ENCODE measurements at regions not wholly inside any gene's neighbourhood (a gene's known extent, or its start where the extent isn't known, plus 50 kb on each side); places are given as distances from the start of the nearest gene placed in this dataset.
"Not testable (repeated sequence)": the region's sequence is repeated elsewhere in the genome, so short reads cannot be mapped to it uniquely, and the experiment has no call there.

DNA sequence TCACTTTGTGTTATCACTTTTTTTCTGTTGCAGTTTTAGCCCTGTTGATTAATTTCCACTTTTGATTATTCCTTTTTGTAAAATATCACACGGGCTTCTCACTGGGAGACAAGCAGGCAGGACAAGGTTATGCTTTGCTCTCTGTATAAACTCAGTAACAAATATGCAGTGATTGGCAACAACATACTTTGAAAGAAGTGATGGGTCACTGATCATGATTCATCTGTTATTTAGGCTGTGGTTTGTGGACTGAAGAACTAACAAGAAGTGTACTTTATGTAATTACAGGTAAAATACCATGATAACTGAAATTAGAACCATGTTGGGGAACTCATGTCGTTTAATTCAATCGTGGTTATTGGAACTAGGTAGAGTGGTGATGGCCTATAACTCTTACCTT, 62.1 kb upstream of the ABI1 start:
- not testable (repeated sequence) for H3K4me1 ChIP-seq (ENCODE audit: insufficient read depth, low read length); H3K9me3 ChIP-seq (ENCODE audit: insufficient read depth, low read depth, low read length); H3K4me3 ChIP-seq (ENCODE audit: low read length); H3K27ac ChIP-seq (ENCODE audit: low read length); H3K9ac ChIP-seq (ENCODE audit: low read depth, low read length); H3K36me3 ChIP-seq (ENCODE audit: insufficient read depth, low read depth, low read length); H3K27me3 ChIP-seq (ENCODE audit: insufficient read depth, low read length)

DNA sequence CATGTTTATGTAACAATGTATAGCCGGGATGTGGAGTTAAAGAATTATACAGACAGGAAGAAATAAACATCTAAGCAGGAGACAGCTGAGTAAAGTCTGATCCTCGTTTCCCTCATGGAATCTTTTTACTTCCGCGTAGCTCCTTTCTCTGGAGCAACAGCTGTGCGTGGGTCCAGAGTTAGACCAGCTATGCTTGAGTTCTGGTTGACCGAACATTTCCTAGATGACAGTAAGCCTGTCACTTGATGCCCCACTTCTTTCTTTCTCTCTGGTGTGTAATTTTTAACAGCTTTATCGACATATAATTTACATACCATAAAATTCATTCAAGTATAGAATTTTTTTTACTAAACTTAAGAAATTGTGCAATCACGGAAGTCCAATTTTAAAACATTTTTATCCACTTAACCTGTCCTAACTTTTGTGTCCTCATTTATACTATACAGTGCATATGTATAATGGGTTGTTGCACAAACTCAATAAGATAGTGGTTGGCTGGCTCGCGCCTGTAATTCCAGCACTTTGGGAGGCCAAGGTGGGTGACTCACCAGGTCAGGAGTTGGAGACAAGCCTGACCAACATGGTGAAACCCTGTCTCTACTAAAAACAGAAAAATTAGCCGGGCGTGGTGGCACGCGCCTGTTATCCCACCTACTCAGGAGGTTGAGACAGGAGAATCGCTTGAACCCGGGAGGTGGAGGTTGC, 58.5 kb upstream of the ABI1 start:
- not testable (repeated sequence) for H3K9me3 ChIP-seq (ENCODE audit: insufficient read depth, low read depth, low read length); H3K4me1 ChIP-seq (ENCODE audit: insufficient read depth, low read length); H3K27ac ChIP-seq (ENCODE audit: low read length); H3K4me3 ChIP-seq (ENCODE audit: low read length); H3K27me3 ChIP-seq (ENCODE audit: insufficient read depth, low read length); H3K9ac ChIP-seq (ENCODE audit: low read depth, low read length); H3K36me3 ChIP-seq (ENCODE audit: insufficient read depth, low read depth, low read length)

DNA sequence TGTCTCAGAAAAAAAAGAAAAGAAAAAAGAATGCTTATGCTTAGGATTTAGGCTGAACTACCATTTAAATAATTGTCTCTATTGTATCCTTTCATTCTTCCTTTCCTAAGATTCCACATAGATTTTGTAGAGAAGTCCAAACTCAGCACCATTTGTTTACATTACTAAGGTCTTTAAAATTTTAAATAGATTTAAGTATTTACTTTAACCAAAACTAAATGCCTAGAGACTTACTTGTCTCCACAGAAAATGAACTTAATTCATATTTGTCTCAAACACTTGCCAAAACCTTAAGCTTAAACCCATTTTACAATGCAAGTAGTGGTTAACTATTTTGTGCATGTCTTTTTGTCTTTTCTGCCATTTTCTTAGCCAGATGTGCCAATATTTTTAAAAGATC, 54.1 kb upstream of the ABI1 start:
- Histone ChIP-seq H3K27ac (ENCODE audit: low read length) (no peak overlapping the region), H3K9me3 (ENCODE audit: insufficient read depth, low read depth, low read length) (no peaks in the 10 kb centered on the region), H3K27me3 (ENCODE audit: insufficient read depth, low read length) (no peaks in the 10 kb centered on the region), H3K36me3 (ENCODE audit: insufficient read depth, low read depth, low read length) (no peaks in the 10 kb centered on the region), H3K9ac (ENCODE audit: low read depth, low read length) (no peak overlapping the region), H3K4me1 (ENCODE audit: insufficient read depth, low read length) (no peaks in the 10 kb centered on the region), H3K4me3 (ENCODE audit: low read length) (no peak overlapping the region)

GRCh38 chr10:26911811-26912461, 51.2 kb upstream of the ABI1 start:
- Histone ChIP-seq H3K4me3 (ENCODE audit: low read length) (no peak overlapping the region), H3K27me3 (ENCODE audit: insufficient read depth, low read length) (no peaks in the 10 kb centered on the region), H3K9me3 (ENCODE audit: insufficient read depth, low read depth, low read length) (no peaks in the 10 kb centered on the region), H3K36me3 (ENCODE audit: insufficient read depth, low read depth, low read length) (no peaks in the 10 kb centered on the region), H3K9ac (ENCODE audit: low read depth, low read length) (no peak overlapping the region), H3K4me1 (ENCODE audit: insufficient read depth, low read length) (no peaks in the 10 kb centered on the region), H3K27ac (ENCODE audit: low read length) (no peak overlapping the region)
